ENCODE measurements at regions not wholly inside any gene's neighbourhood (a gene's known extent, or its start where the extent isn't known, plus 50 kb on each side); places are given as distances from the start of the nearest gene placed in this dataset.

- H3K4me3 ChIP-seq (ENCODE audit: low read depth, low read length) = no peak overlapping the region
- DNase-seq (ENCODE audit: low read depth) = no peak
- no peak for TF ChIP-seq CTCF (IDR thresholded peaks at IDR 0.05; ENCODE audit: low read depth, low read length, missing control alignments)
- in situ Hi-C loops (cut with HindIII; ENCODE audit: low sequenced_read_pairs) = no loop called here
Measured at GRCh38 chr4:117941611-117942010, 92.7 kb upstream of the NDST3 start.

GRCh38 chr4:117949621-117950020 lies 84.7 kb upstream of the NDST3 start:
- TF ChIP-seq CTCF (IDR thresholded peaks at IDR 0.05; ENCODE audit: low read depth, low read length, missing control alignments) = no peak
- in situ Hi-C loops (cut with HindIII; ENCODE audit: low sequenced_read_pairs) = no loop called here
- DNase-seq (ENCODE audit: low read depth) = no peak
- H3K4me3 ChIP-seq (ENCODE audit: low read depth, low read length) = no peak overlapping the region

- TF ChIP-seq CTCF (IDR thresholded peaks at IDR 0.05; ENCODE audit: low read depth, low read length, missing control alignments) = no peak
- no peak overlapping the region for H3K4me3 ChIP-seq (ENCODE audit: low read depth, low read length)
- in situ Hi-C loops (cut with HindIII; ENCODE audit: low sequenced_read_pairs) = no loop called here
- no peak for DNase-seq (ENCODE audit: low read depth)
Measured at GRCh38 chr4:117957571-117957970, 76.7 kb upstream of the NDST3 start.

- DNase-seq (ENCODE audit: low read depth) = no peak
- no peak for TF ChIP-seq CTCF (IDR thresholded peaks at IDR 0.05; ENCODE audit: low read depth, low read length, missing control alignments)
- in situ Hi-C loops (cut with HindIII; ENCODE audit: low sequenced_read_pairs) = no loop called here
- H3K4me3 ChIP-seq (ENCODE audit: low read depth, low read length) = no peak overlapping the region
Measured at GRCh38 chr4:117965622-117966021, 68.7 kb upstream of the NDST3 start.

GRCh38 chr4:117968606-117969005 lies 65.7 kb upstream of the NDST3 start:
- no peak for DNase-seq (ENCODE audit: low read depth)
- no peak for TF ChIP-seq CTCF (IDR thresholded peaks at IDR 0.05; ENCODE audit: low read depth, low read length, missing control alignments)
- in situ Hi-C loops (cut with HindIII; ENCODE audit: low sequenced_read_pairs) = no loop called here
- no peak overlapping the region for H3K4me3 ChIP-seq (ENCODE audit: low read depth, low read length)

- no peak for TF ChIP-seq CTCF (IDR thresholded peaks at IDR 0.05; ENCODE audit: low read depth, low read length, missing control alignments)
- DNase-seq (ENCODE audit: low read depth) = peak; percentile 27
- in situ Hi-C loops (cut with HindIII; ENCODE audit: low sequenced_read_pairs) = no loop called here
- no peak overlapping the region for H3K4me3 ChIP-seq (ENCODE audit: low read depth, low read length)
Measured at GRCh38 chr4:117971403-117971802, 62.9 kb upstream of the NDST3 start.

All from astrocyte of the cerebellum (primary cell).